Mesodermal cell (in vitro differentiated cells): ENCODE measurements at regions not wholly inside any gene's neighbourhood (a gene's known extent, or its start where the extent isn't known, plus 50 kb on each side); places are given as distances from the start of the nearest gene placed in this dataset.

Experiments used
- H3K27ac ChIP-seq: 2 replicates; pipeline ENCODE4 v1.7.0; 2013; ENCODE audit warnings: mild to moderate bottlenecking, low read depth, low read length, moderate library complexity; ENCODE audit not compliant: severe bottlenecking
- H3K36me3 ChIP-seq: 2 replicates; pipeline ENCODE4 v1.7.1; 2013; ENCODE audit warnings: mild to moderate bottlenecking, low read length, moderate library complexity; ENCODE audit not compliant: control insufficient read depth, insufficient read depth
- H3K4me1 ChIP-seq: one replicate; pipeline ENCODE4 v1.7.1; 2013; ENCODE audit warnings: mild to moderate bottlenecking, low read length; ENCODE audit not compliant: insufficient read depth, control insufficient read depth, poor library complexity, severe bottlenecking
- H3K4me3 ChIP-seq: 2 replicates; pipeline ENCODE4 v1.7.0; 2013; ENCODE audit warnings: low read length, control low read depth, mild to moderate bottlenecking; ENCODE audit not compliant: insufficient read depth, poor library complexity, severe bottlenecking; ENCODE audit errors: extremely low read depth
- H3K9me3 ChIP-seq: 2 replicates; pipeline ENCODE4 v1.7.1; 2013; ENCODE audit warnings: mild to moderate bottlenecking, low read length, moderate library complexity; ENCODE audit not compliant: control insufficient read depth
- WGBS, 2 experiments: methylation state at CpG; one replicate each; pipeline ENCODE4 v1.1.5; 2013; ENCODE audit warnings: missing lambda C conversion rate in 2 of 2; ENCODE audit not compliant: insufficient coverage in 2 of 2; 5-methylcytosine and 5-hydroxymethylcytosine counted together

GRCh38 chr14:97073622-97074021 is 276.4 kb downstream of the VRK1 start:
- Histone ChIP-seq H3K9me3 (no peaks in the 10 kb centered on the region), H3K4me1 (peaks cover 9% of the 10 kb centered on the region), H3K4me3 (no peak overlapping the region), H3K36me3 (no peaks in the 10 kb centered on the region), H3K27ac (no peak overlapping the region)
- WGBS, 2 experiments = 83 to 92% methylated on average over 2 to 4 of the region's 5 CpGs

DNA sequence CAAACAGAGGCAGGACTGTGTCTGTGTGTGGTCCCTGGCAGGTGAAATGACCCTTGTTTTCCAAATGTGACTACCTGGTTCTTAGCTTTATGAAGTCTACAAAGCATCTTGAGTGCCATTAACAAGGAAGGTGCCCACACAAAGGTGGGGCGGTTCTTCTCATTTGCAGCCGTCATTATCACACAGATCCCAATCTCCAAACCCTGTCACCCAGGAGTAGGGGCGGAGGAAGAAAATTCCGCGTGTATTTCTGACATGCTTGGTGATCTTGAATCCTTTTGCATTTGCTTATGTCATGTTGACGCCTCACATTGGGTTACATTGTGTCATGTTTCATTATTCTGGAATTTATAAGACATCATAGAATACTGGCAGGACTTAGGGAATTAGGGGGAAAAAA is 277.3 kb downstream of the VRK1 start:
- no peak overlapping the region for H3K4me3 ChIP-seq
- no peaks in the 10 kb centered on the region for H3K36me3 ChIP-seq
- no peak overlapping the region for H3K27ac ChIP-seq
- peaks cover 9% of the 10 kb centered on the region for H3K4me1 ChIP-seq
- no peaks in the 10 kb centered on the region for H3K9me3 ChIP-seq
- WGBS, 2 experiments = 88 to 100% methylated on average over 1 to 3 of the region's 6 CpGs

- H3K27ac ChIP-seq = no peak overlapping the region
- no peaks in the 10 kb centered on the region for H3K36me3 ChIP-seq
- WGBS, 2 experiments = 78 to 86% methylated on average over 3 of the region's 6 CpGs
Observed at GRCh38 chr14:97074856-97075255, 277.7 kb downstream of the VRK1 start.

DNA sequence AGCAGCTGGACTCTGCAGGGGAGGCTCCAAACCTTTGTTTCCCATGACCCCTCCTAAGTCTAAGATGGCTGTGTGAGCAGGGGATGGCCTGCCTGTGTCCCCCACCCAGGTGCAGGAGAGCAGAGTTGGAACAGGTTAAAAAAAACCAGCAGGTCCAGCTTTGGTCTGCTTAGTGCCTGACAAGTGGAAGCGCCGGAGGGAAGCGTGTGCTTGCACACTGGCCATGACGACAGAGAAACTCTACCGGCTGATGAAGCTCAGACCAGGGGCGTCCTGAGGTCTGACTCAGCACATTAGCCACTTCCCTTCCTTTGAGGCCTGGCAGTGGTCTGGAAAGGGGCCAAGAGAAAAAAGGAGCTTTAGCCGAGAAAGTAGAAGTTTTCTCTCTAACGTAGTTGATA is 280.1 kb downstream of the VRK1 start:
- H3K4me3 ChIP-seq = no peak overlapping the region
- H3K9me3 ChIP-seq = no peaks in the 10 kb centered on the region
- no peak overlapping the region for H3K27ac ChIP-seq
- peaks cover 9% of the 10 kb centered on the region for H3K4me1 ChIP-seq
- no peaks in the 10 kb centered on the region for H3K36me3 ChIP-seq
- 73 to 89% methylated on average over 8 of the region's 8 CpGs for WGBS, 2 experiments

More at GRCh38 chr14:97074856-97075255, 277.7 kb downstream of the VRK1 start:
- Histone ChIP-seq H3K4me3 (no peak overlapping the region), H3K9me3 (no peaks in the 10 kb centered on the region), H3K4me1 (peaks cover 9% of the 10 kb centered on the region)

GRCh38 chr14:97077687-97078086 is 280.5 kb downstream of the VRK1 start:
- no peaks in the 10 kb centered on the region for H3K36me3 ChIP-seq
- H3K9me3 ChIP-seq = no peaks in the 10 kb centered on the region
- no peak overlapping the region for H3K4me3 ChIP-seq
- peaks cover 9% of the 10 kb centered on the region for H3K4me1 ChIP-seq
- 94 to 100% methylated on average over 4 of the region's 4 CpGs for WGBS, 2 experiments
- no peak overlapping the region for H3K27ac ChIP-seq

DNA sequence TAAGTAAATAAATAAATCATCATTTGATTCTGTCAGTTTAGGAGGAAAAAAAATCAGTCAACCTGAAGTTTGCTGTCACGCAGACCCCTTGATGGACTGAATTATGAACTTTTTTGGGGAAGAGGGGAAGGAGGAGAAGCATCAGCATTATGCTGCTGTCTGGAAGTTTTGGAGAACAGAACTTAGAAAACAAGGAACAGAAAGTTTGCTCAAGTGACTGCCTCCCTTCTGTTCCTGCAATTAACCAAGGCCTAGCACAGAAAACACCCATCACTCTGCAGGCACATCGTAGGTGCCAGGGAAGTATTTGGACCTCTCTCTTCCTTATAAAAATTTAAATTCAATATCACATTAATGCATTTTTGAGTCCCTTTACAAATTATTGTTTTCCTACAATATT is 283.8 kb downstream of the VRK1 start:
- no peak overlapping the region for H3K27ac ChIP-seq
- H3K9me3 ChIP-seq = no peaks in the 10 kb centered on the region
- no peaks in the 10 kb centered on the region for H3K36me3 ChIP-seq
- peaks cover 9% of the 10 kb centered on the region for H3K4me1 ChIP-seq
- WGBS, 2 experiments = 100% methylated on average over 1 of the region's 2 CpGs; no CpG with 5 or more reads in 1 of the 2 experiments
- H3K4me3 ChIP-seq = no peak overlapping the region

- no peaks in the 10 kb centered on the region for H3K9me3 ChIP-seq
- H3K4me3 ChIP-seq = no peak overlapping the region
- 61 to 68% methylated on average over 5 of the region's 5 CpGs for WGBS, 2 experiments
- H3K36me3 ChIP-seq = no peaks in the 10 kb centered on the region
- no peak overlapping the region for H3K27ac ChIP-seq
- no peaks in the 10 kb centered on the region for H3K4me1 ChIP-seq
Observed at GRCh38 chr14:97095269-97095668, 298.1 kb downstream of the VRK1 start.

DNA sequence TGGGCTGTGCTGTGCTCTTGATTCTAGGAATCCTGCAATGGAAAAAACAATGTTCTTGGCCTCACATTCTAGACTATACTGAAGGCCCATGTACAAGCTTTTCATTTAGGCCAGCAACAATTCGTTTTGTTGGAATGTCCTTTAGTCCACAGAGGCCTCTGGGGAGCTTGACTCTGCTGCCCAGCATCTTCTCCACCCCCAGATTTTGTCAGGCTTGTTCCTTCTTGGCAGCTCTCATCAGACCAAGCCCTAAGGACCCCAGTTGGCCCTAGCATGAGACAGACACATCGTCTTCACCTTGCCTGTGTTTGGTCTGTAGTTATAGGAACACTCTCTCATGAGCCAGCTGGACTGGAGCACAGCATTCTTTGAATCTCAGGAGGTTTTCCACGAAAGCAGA is 300.1 kb downstream of the VRK1 start:
- WGBS, 2 experiments = 56 to 71% methylated on average over 2 to 3 of the region's 3 CpGs
- H3K9me3 ChIP-seq = no peaks in the 10 kb centered on the region
- H3K36me3 ChIP-seq = no peaks in the 10 kb centered on the region
- H3K27ac ChIP-seq = no peak overlapping the region
- H3K4me3 ChIP-seq = no peak overlapping the region
- H3K4me1 ChIP-seq = no peaks in the 10 kb centered on the region

- Histone ChIP-seq H3K27ac (no peak overlapping the region), H3K4me3 (no peak overlapping the region), H3K36me3 (no peaks in the 10 kb centered on the region), H3K4me1 (no peaks in the 10 kb centered on the region), H3K9me3 (no peaks in the 10 kb centered on the region)
- WGBS, 2 experiments = 80 to 100% methylated on average over 1 of the region's 2 CpGs
Observed at GRCh38 chr14:97100306-97100705, 303.1 kb downstream of the VRK1 start.

DNA sequence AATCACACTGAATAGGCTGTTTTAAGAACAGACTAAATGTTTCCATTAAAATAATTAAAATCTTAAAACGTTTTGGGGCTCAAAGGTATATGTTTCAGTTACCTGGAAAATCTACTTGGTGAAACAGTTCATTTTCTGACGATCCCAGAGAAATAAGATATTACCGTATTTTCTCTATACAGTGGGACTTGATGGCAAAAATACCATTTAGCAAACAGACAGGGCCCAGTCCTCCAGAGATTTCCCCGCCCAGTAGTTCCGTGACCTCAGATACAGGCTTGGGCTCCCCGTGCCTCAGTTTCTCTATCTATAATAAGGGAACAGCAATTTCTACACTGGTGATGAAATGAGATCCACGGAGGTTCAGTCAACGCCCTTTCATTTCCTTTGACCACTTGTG is 304.4 kb downstream of the VRK1 start:
- no peak overlapping the region for H3K27ac ChIP-seq
- 88 to 98% methylated on average over 5 to 7 of the region's 8 CpGs for WGBS, 2 experiments

GRCh38 chr14:97104029-97104428 is 306.8 kb downstream of the VRK1 start:
- no peaks in the 10 kb centered on the region for H3K36me3 ChIP-seq
- no peak overlapping the region for H3K4me3 ChIP-seq
- H3K27ac ChIP-seq = no peak overlapping the region
- no peaks in the 10 kb centered on the region for H3K4me1 ChIP-seq
- peaks cover 2% of the 10 kb centered on the region for H3K9me3 ChIP-seq
- WGBS, 2 experiments = 89 to 93% methylated on average over 4 of the region's 4 CpGs

More for the DNA sequence above, 304.4 kb downstream of the VRK1 start:
- Histone ChIP-seq H3K9me3 (no peaks in the 10 kb centered on the region), H3K4me1 (no peaks in the 10 kb centered on the region), H3K36me3 (no peaks in the 10 kb centered on the region), H3K4me3 (no peak overlapping the region)
